ENCODE measurements at regions not wholly inside any gene's neighbourhood (a gene's known extent, or its start where the extent isn't known, plus 50 kb on each side); places are given as distances from the start of the nearest gene placed in this dataset.

DNA sequence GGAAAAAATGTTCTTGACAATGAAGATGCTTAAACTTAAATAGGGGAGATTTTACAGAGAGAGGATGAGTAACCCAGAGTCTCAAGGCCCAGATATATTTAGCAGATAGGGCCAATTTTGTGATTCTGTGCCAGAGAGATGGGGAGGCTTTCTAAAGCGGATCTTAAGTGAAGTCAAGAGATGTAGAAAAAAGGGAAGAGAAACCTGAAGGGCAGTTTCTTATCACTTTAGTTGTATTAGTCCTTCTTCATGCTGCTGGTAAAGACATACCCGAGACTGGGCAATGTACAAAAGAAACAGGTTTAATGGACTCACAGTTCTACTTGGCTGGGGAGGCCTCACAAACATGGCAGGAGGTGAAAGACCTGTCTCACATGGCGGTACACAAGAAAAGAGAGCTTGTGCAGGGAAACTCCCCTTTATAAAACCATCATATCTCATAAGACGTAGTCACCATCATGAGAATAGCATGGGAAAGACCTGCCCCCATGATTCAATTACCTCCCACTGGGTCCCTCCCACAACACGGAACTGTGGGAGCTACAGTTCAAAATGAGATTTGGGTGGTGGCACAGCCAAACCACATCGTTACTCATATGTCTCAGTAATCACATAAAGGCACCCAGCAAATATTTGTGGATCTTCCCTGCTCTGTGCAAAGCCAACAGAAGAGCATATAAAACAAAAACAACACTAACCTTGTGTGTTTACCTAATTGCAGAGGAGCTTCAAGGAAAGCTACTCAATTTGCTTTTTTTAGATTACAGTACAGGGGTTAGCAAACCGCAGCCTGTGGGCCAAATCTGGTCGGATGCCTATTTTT lies 102.6 kb upstream of the MYCBP2 start:
- TF ChIP-seq POLR2A (IDR thresholded peaks at IDR 0.05) = no peak
- TF ChIP-seq, protein P1, sequence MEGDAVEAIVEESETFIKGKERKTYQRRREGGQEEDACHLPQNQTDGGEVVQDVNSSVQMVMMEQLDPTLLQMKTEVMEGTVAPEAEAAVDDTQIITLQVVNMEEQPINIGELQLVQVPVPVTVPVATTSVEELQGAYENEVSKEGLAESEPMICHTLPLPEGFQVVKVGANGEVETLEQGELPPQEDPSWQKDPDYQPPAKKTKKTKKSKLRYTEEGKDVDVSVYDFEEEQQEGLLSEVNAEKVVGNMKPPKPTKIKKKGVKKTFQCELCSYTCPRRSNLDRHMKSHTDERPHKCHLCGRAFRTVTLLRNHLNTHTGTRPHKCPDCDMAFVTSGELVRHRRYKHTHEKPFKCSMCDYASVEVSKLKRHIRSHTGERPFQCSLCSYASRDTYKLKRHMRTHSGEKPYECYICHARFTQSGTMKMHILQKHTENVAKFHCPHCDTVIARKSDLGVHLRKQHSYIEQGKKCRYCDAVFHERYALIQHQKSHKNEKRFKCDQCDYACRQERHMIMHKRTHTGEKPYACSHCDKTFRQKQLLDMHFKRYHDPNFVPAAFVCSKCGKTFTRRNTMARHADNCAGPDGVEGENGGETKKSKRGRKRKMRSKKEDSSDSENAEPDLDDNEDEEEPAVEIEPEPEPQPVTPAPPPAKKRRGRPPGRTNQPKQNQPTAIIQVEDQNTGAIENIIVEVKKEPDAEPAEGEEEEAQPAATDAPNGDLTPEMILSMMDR (IDR thresholded peaks at IDR 0.05) = no peak
- 57 to 84% methylated on average over 8 of the region's 8 CpGs for WGBS, 2 donors
- intact Hi-C loops (cut with DNase I) = no loop called here
- H3K27ac ChIP-seq = no peak overlapping the region
- H3K4me1 ChIP-seq = no peaks in the 10 kb centered on the region
- no peaks in the 10 kb centered on the region for H3K36me3 ChIP-seq
- H3K4me3 ChIP-seq = no peak overlapping the region
- no peak for DNase-seq
- H3K9me3 ChIP-seq = no peaks in the 10 kb centered on the region
- H3K27me3 ChIP-seq = no peaks in the 10 kb centered on the region

DNA sequence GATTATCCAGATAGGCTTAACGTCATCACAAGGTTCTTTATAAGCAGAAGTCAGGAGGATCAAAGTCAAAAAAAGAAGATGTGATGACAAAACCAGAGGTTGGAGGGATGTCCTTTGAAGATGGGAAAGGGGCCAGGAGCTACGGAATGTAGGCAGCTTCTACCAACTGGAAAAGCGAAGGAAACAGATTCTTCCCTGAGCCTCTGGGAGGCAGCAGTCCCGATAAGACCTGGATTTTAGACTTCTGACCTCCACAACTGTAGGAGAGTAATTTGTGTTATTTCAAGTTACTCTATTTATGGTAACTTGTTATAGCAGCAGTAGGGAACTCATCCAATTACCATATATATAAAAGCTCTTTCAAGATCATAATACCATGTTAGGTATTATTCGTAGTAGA lies 98.8 kb upstream of the MYCBP2 start:
- H3K27me3 ChIP-seq = no peaks in the 10 kb centered on the region
- no peak for DNase-seq
- WGBS, 2 donors = 81 to 85% methylated on average over 5 of the region's 5 CpGs
- no peak overlapping the region for H3K4me3 ChIP-seq
- intact Hi-C loops (cut with DNase I) = no loop called here
- TF ChIP-seq POLR2A (IDR thresholded peaks at IDR 0.05) = no peak
- TF ChIP-seq, protein P1 (IDR thresholded peaks at IDR 0.05) = no peak
- H3K4me1 ChIP-seq = no peaks in the 10 kb centered on the region
- no peaks in the 10 kb centered on the region for H3K9me3 ChIP-seq
- no peak overlapping the region for H3K27ac ChIP-seq
- H3K36me3 ChIP-seq = no peaks in the 10 kb centered on the region

GRCh38 chr13:77423296-77423695 lies 96.4 kb upstream of the MYCBP2 start:
- no peak overlapping the region for H3K27ac ChIP-seq
- no peak for DNase-seq
- no peaks in the 10 kb centered on the region for H3K4me1 ChIP-seq
- no peak overlapping the region for H3K4me3 ChIP-seq
- H3K27me3 ChIP-seq = no peaks in the 10 kb centered on the region
- WGBS, 2 donors = 54 to 55% methylated on average over 4 of the region's 4 CpGs
- intact Hi-C loops (cut with DNase I) = no loop called here
- no peaks in the 10 kb centered on the region for H3K9me3 ChIP-seq
- no peaks in the 10 kb centered on the region for H3K36me3 ChIP-seq
- TF ChIP-seq, protein P1 (IDR thresholded peaks at IDR 0.05) = no peak
- TF ChIP-seq POLR2A (IDR thresholded peaks at IDR 0.05) = no peak

- Histone ChIP-seq H3K4me1 (no peaks in the 10 kb centered on the region), H3K9me3 (no peaks in the 10 kb centered on the region), H3K36me3 (no peaks in the 10 kb centered on the region), H3K4me3 (no peak overlapping the region), H3K27me3 (no peaks in the 10 kb centered on the region), H3K27ac (no peak overlapping the region)
- intact Hi-C loops (cut with DNase I) = no loop called here
- WGBS, 2 donors = 44 to 82% methylated on average over 2 of the region's 2 CpGs
- no peak for DNase-seq
- TF ChIP-seq, protein P1 (IDR thresholded peaks at IDR 0.05) = no peak
- no peak for TF ChIP-seq POLR2A (IDR thresholded peaks at IDR 0.05)
These were observed 95.8 kb upstream of the MYCBP2 start for GRCh38 chr13:77422724-77423123.

DNA sequence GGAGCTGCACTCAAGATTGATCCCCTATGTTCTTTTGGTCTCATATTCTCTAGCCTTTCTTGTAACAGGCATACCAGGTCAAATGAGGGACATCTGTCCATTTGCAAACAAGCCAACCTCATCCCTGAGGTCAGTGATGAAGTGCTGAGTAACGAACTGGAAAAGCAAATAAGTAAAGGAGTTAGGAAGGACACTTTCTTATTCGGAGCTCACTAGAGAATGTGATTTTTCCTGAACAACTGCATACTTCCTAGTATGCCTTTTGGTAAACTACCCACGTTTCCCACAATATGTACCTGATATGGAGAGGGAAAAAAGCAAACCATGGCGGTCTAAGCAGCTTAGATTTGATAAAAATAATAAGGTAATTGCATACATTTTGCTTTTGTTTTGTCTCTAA lies 91.0 kb upstream of the MYCBP2 start:
- TF ChIP-seq POLR2A (IDR thresholded peaks at IDR 0.05) = no peak
- TF ChIP-seq, protein P1 (IDR thresholded peaks at IDR 0.05) = no peak
- no peaks in the 10 kb centered on the region for H3K9me3 ChIP-seq
- H3K4me3 ChIP-seq = no peak overlapping the region

More for the DNA sequence above, 91.0 kb upstream of the MYCBP2 start:
- Histone ChIP-seq H3K27ac (no peak overlapping the region), H3K36me3 (no peaks in the 10 kb centered on the region), H3K4me1 (no peaks in the 10 kb centered on the region), H3K27me3 (no peaks in the 10 kb centered on the region)
- no peak for DNase-seq
- intact Hi-C loops (cut with DNase I) = no loop called here
- WGBS, 2 donors = 37 to 56% methylated on average over 4 of the region's 4 CpGs

Measured in esophagus squamous epithelium (tissue), 5 donors.